PC-9 (cell line): ENCODE measurements at regions not wholly inside any gene's neighbourhood (a gene's known extent, or its start where the extent isn't known, plus 50 kb on each side); places are given as distances from the start of the nearest gene placed in this dataset.

ENCODE experiments used
- BruUV-seq: library from RNA; stranded (reverse); fragments of 400-500 nt; replicated peaks from 2 replicates; lab custom pipeline; 2021; lab: Mats Ljungman, UMichigan
- CTCF ChIA-PET: fragments of 300-600 bp; sonication (Branson Sonifier 250); formaldehyde crosslinking; loops from one replicate; lab custom pipeline; 2022; ENCODE audit warnings: antibody characterized with exemption; lab: Charles Lee
- POLR2A ChIA-PET: fragments of 300-600 bp; sonication (Branson Sonifier 250); formaldehyde crosslinking; loops from one replicate; lab custom pipeline; 2022; ENCODE audit warnings: antibody characterized with exemption; ENCODE audit not compliant: unreplicated experiment; lab: Charles Lee
- DNase-seq, 2 experiments: peaks; one replicate each; pipeline versions ENCODE4 v3.0.0 to v3.0.0-alpha.2; 2015 to 2022; ENCODE audit warnings: mixed read lengths in 1 of 2
- H2AFZ ChIP-seq: fragments of 200-600 bp; sonication (generic); 2 replicates; pipeline ENCODE4 v1.8.1; 2017; ENCODE audit warnings: antibody characterized with exemption
- H3F3A ChIP-seq: fragments of 200-600 bp; sonication (generic); 2 replicates; pipeline ENCODE4 v1.8.1; 2017; ENCODE audit warnings: antibody characterized with exemption, mild to moderate bottlenecking, low read depth; ENCODE audit not compliant: insufficient read depth
- H3K27ac ChIP-seq: fragments of 200-600 bp; sonication (generic); 2 replicates; pipeline ENCODE4 v1.6.1; 2016; ENCODE audit warnings: mixed run types
- H3K27me3 ChIP-seq: fragments of 200-600 bp; sonication (generic); 2 replicates; pipeline ENCODE4 v1.6.1; 2016; ENCODE audit warnings: low read depth, mixed run types; ENCODE audit not compliant: insufficient read depth
- H3K36me3 ChIP-seq: fragments of 200-600 bp; sonication (generic); 2 replicates; pipeline ENCODE4 v1.6.1; 2016; ENCODE audit warnings: low read depth, mixed run types
- H3K4me1 ChIP-seq: fragments of 200-600 bp; sonication (generic); replicated peaks from 2 replicates; pipeline ENCODE4 v1.6.1; 2016; ENCODE audit warnings: mixed run types; ENCODE audit not compliant: insufficient read depth
- H3K4me2 ChIP-seq: fragments of 200-600 bp; sonication (generic); 2 replicates; pipeline ENCODE4 v1.6.1; 2017; ENCODE audit warnings: mixed run types
- H3K4me3 ChIP-seq: fragments of 200-600 bp; sonication (generic); 2 replicates; pipeline ENCODE4 v1.6.1; 2016; ENCODE audit warnings: mixed run types
- H3K79me2 ChIP-seq: fragments of 200-600 bp; sonication (generic); 2 replicates; pipeline ENCODE4 v1.6.1; 2017; ENCODE audit warnings: low read depth, mixed run types
- H3K9me2 ChIP-seq: fragments of 200-600 bp; sonication (generic); 2 replicates; pipeline ENCODE4 v1.8.1; 2017; ENCODE audit warnings: mild to moderate bottlenecking; ENCODE audit not compliant: insufficient read depth
- H3K9me3 ChIP-seq: fragments of 200-600 bp; sonication (generic); 2 replicates; pipeline ENCODE4 v1.8.1; 2016; ENCODE audit warnings: low read depth; ENCODE audit not compliant: insufficient read depth
- H4K20me1 ChIP-seq: fragments of 200-600 bp; sonication (generic); 2 replicates; pipeline ENCODE4 v1.8.1; 2017; ENCODE audit not compliant: insufficient read depth
- EZH2 ChIP-seq: fragments of 200-600 bp; sonication (generic); IDR thresholded peaks from 2 replicates; pipeline ENCODE4 v1.8.0; 2017; ENCODE audit warnings: antibody characterized with exemption, low read depth
- intact Hi-C: fragments of 100-400 bp; cut with micrococcal nuclease; formaldehyde crosslinking; loops from one replicate; pipeline ENCODE4 v1.10.0; 2022; ENCODE audit not compliant: unreplicated experiment
- TF ChIP-seq, protein P1 (sequence below): fragments of 200-600 bp; sonication (generic); conservative IDR thresholded peaks from 2 replicates; pipeline ENCODE4 v1.6.1; 2017; ENCODE audit warnings: mixed run types, antibody characterized with exemption, mild to moderate bottlenecking, moderate library complexity

DNA sequence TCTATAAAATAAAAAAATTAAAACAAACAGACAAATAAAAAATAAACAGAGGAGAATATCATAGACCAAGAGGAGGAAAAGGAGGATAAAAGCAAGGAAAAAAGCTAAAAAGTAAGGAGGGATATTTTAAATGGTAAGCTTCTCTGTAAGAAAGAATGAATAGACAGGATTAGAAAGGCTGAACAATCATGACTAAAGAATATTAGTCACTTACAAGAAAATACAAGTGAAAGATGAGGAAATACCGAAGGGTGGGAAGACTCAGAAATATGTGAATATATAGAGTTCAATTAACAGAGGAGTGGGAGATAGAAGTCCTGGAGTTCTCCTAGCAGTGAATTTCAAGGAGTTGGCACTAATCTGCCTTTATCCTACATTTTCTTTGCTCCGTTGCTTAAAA is 162.6 kb downstream of the RTL3 start:
- CTCF ChIA-PET, result no interaction called here
- H3K27me3 ChIP-seq, result no peaks in the 10 kb centered on the region
- TF ChIP-seq, protein P1, sequence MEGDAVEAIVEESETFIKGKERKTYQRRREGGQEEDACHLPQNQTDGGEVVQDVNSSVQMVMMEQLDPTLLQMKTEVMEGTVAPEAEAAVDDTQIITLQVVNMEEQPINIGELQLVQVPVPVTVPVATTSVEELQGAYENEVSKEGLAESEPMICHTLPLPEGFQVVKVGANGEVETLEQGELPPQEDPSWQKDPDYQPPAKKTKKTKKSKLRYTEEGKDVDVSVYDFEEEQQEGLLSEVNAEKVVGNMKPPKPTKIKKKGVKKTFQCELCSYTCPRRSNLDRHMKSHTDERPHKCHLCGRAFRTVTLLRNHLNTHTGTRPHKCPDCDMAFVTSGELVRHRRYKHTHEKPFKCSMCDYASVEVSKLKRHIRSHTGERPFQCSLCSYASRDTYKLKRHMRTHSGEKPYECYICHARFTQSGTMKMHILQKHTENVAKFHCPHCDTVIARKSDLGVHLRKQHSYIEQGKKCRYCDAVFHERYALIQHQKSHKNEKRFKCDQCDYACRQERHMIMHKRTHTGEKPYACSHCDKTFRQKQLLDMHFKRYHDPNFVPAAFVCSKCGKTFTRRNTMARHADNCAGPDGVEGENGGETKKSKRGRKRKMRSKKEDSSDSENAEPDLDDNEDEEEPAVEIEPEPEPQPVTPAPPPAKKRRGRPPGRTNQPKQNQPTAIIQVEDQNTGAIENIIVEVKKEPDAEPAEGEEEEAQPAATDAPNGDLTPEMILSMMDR, result no peak
- no peak for TF ChIP-seq EZH2
- intact Hi-C loops, result no loop called here
- no TSS peak for BruUV-seq
- H3K4me2 ChIP-seq, result no peak overlapping the region
- H3K4me3 ChIP-seq, result no peak overlapping the region
- H3K36me3 ChIP-seq, result no peaks in the 10 kb centered on the region
- H3K27ac ChIP-seq, result no peak overlapping the region
- H3K4me1 ChIP-seq, result no peaks in the 10 kb centered on the region
- POLR2A ChIA-PET, result no interaction called here
- DNase-seq, result no peak
- no peaks in the 10 kb centered on the region for H4K20me1 ChIP-seq
- H3K9me3 ChIP-seq, result no peaks in the 10 kb centered on the region
- no peak overlapping the region for H2AFZ ChIP-seq
- no peaks in the 10 kb centered on the region for H3F3A ChIP-seq
- no peaks in the 10 kb centered on the region for H3K9me2 ChIP-seq
- H3K79me2 ChIP-seq, result no peaks in the 10 kb centered on the region

DNA sequence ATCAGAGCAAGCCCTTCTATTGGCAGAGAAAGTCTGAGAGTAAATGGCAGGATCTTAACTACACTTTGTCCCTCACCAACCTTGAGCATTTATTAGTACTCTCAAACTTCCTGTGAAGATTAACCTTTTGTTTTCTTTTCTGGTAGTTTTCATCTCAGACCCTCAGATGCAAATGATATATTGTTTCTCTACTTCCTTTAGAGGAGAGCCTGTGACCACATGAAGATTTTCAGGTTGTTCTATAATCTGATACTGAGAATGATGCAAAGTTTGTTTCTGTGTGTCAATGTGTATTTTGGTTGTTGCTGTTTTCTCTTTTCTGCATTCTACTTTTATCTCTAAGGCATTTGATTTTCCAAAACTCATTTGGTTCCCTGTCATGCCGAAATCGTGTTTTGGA is 165.8 kb upstream of the CYSLTR1 start:
- Histone ChIP-seq H3K9me2 (no peaks in the 10 kb centered on the region), H3K79me2 (no peaks in the 10 kb centered on the region), H3K36me3 (no peaks in the 10 kb centered on the region), H3F3A (no peaks in the 10 kb centered on the region), H3K27me3 (no peaks in the 10 kb centered on the region), H2AFZ (no peak overlapping the region), H3K4me2 (no peak overlapping the region), H3K4me3 (no peak overlapping the region), H3K9me3 (no peaks in the 10 kb centered on the region), H4K20me1 (no peaks in the 10 kb centered on the region), H3K27ac (no peak overlapping the region), H3K4me1 (no peaks in the 10 kb centered on the region)
- no peak for TF ChIP-seq EZH2
- TF ChIP-seq, protein P1, result no peak
- ChIA-PET CTCF (no interaction called here), POLR2A (no interaction called here)
- no TSS peak for BruUV-seq
- DNase-seq, result no peak
- intact Hi-C loops, result no loop called here

DNA sequence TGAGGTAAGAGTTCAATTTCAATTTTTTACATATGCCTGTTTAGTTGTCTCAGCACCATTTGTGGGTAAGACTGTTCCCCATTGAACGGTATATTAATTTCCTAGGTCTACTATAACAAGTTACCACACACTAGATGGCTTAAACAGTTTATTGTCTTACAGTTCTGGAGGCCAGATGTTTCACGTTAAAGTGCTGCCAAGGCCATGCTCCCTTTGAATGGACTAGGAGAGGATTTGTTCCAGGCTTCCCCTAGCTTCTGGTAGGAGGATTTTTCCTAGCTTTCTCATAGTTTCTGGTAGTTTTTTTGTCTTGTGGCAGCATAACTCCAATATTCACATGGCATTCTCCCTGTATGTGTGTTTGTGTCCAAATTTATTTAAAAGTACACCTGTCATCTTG is 149.3 kb upstream of the CYSLTR1 start:
- POLR2A ChIA-PET, result no interaction called here
- no peak overlapping the region for H3K4me3 ChIP-seq
- BruUV-seq, result no TSS peak

More for the DNA sequence above, 149.3 kb upstream of the CYSLTR1 start:
- no peaks in the 10 kb centered on the region for H3K27me3 ChIP-seq
- intact Hi-C loops, result no loop called here
- H3K79me2 ChIP-seq, result no peaks in the 10 kb centered on the region
- no peak for DNase-seq
- TF ChIP-seq, protein P1, result no peak
- no peak for TF ChIP-seq EZH2
- H3K4me1 ChIP-seq, result no peaks in the 10 kb centered on the region
- no peak overlapping the region for H3K4me2 ChIP-seq
- no peaks in the 10 kb centered on the region for H3F3A ChIP-seq
- CTCF ChIA-PET, result no interaction called here
- H2AFZ ChIP-seq, result no peak overlapping the region
- no peaks in the 10 kb centered on the region for H3K9me3 ChIP-seq
- H3K36me3 ChIP-seq, result no peaks in the 10 kb centered on the region
- no peak overlapping the region for H3K27ac ChIP-seq
- H4K20me1 ChIP-seq, result no peaks in the 10 kb centered on the region
- no peaks in the 10 kb centered on the region for H3K9me2 ChIP-seq
